Naive thymus-derived CD4-positive, alpha-beta T cell (primary cell): ENCODE measurements at regions not wholly inside any gene's neighbourhood (a gene's known extent, or its start where the extent isn't known, plus 50 kb on each side); places are given as distances from the start of the nearest gene placed in this dataset.

ENCODE experiments used
- ATAC-seq: fragments of 150-1000 bp; cut with Tn5 transposase; 2 replicates; pipeline ENCODE4 v1.10.0; 2021; ENCODE audit warnings: mild to moderate bottlenecking, moderate library complexity
- CTCF ChIA-PET: fragments of 350-600 bp; sonication (Branson Sonifier 250); formaldehyde crosslinking; loops from one replicate; lab custom pipeline; 2021; ENCODE audit warnings: antibody characterized with exemption; lab: Charles Lee
- POLR2A ChIA-PET: fragments of 350-600 bp; sonication (Branson Sonifier 250); formaldehyde crosslinking; loops from one replicate; lab custom pipeline; 2021; ENCODE audit warnings: antibody characterized with exemption, inconsistent platforms; lab: Charles Lee
- DNase-seq, 9 donors: peaks; one replicate each; pipeline versions ENCODE4 v3.0.0 to v3.0.0-alpha.2; 2020 to 2022; ENCODE audit warnings: mixed read lengths in 1 of 9
- H3K27ac ChIP-seq: one replicate; pipeline ENCODE4 v1.7.0; 2013; ENCODE audit warnings: mild to moderate bottlenecking, low read depth, low read length, moderate library complexity
- H3K27me3 ChIP-seq, 2 donors: one replicate each; pipeline ENCODE4 v1.7.0; 2013; ENCODE audit warnings: low read length in 2 of 2, mild to moderate bottlenecking in 2 of 2, moderate library complexity in 2 of 2; ENCODE audit not compliant: control insufficient read depth in 2 of 2, insufficient read depth in 2 of 2
- H3K36me3 ChIP-seq, 3 experiments: 1 replicate in 2 of 3; 2 replicates in 1 of 3; pipeline ENCODE4 v1.7.0; 2013; ENCODE audit warnings: low read length in 3 of 3, mild to moderate bottlenecking in 3 of 3, moderate library complexity in 1 of 3; ENCODE audit not compliant: insufficient read depth in 3 of 3, control insufficient read depth in 2 of 3
- H3K4me1 ChIP-seq, 2 donors: one replicate each; pipeline ENCODE4 v1.7.0; 2013; ENCODE audit warnings: low read length in 2 of 2, mild to moderate bottlenecking in 2 of 2, moderate library complexity in 1 of 2; ENCODE audit not compliant: control insufficient read depth in 2 of 2, insufficient read depth in 2 of 2
- H3K4me3 ChIP-seq: 2 replicates; pipeline ENCODE4 v1.7.0; 2013; ENCODE audit warnings: mild to moderate bottlenecking, low read length
- H3K9me3 ChIP-seq, 3 experiments: 1 replicate in 2 of 3; 2 replicates in 1 of 3; pipeline ENCODE4 v1.7.0; 2013; ENCODE audit warnings: low read length in 3 of 3; ENCODE audit not compliant: control insufficient read depth in 2 of 3
- H3K27ac Mint-ChIP-seq, 9 donors: one replicate each; pipeline ENCODE4 v1.8.0; 2020 to 2022; ENCODE audit warnings: mixed read lengths in 9 of 9, mild to moderate bottlenecking in 8 of 9, moderate library complexity in 5 of 9, inconsistent platforms in 2 of 9
- H3K27me3 Mint-ChIP-seq, 5 donors: one replicate each; pipeline ENCODE4 v1.8.0; 2021 to 2022; ENCODE audit warnings: mixed read lengths in 5 of 5, mild to moderate bottlenecking in 1 of 5
- H3K36me3 Mint-ChIP-seq, 5 donors: one replicate each; pipeline ENCODE4 v1.8.0; 2020 to 2022; ENCODE audit warnings: mixed read lengths in 5 of 5, mild to moderate bottlenecking in 3 of 5, inconsistent platforms in 1 of 5
- H3K4me1 Mint-ChIP-seq, 7 donors: one replicate each; pipeline ENCODE4 v1.8.0; 2020 to 2022; ENCODE audit warnings: mixed read lengths in 7 of 7, mild to moderate bottlenecking in 3 of 7, inconsistent platforms in 1 of 7
- H3K4me3 Mint-ChIP-seq, 10 donors: one replicate each; pipeline ENCODE4 v1.8.0; 2020 to 2022; ENCODE audit warnings: mild to moderate bottlenecking in 10 of 10, mixed read lengths in 10 of 10, moderate library complexity in 6 of 10, inconsistent platforms in 2 of 10
- H3K9me3 Mint-ChIP-seq, 11 donors: one replicate each; pipeline ENCODE4 v1.8.0; 2020 to 2022; ENCODE audit warnings: mixed read lengths in 11 of 11, mild to moderate bottlenecking in 4 of 11, inconsistent platforms in 1 of 11, moderate library complexity in 1 of 11
- intact Hi-C, 2 donors: fragments of 100-400 bp; cut with micrococcal nuclease; formaldehyde crosslinking; loops; one replicate each; pipeline ENCODE4 v1.15.1; 2023

GRCh38 chr1:96515925-96516324 is 205.7 kb upstream of the PTBP2 start:
- Histone ChIP-seq H3K4me1 (no peaks in the 10 kb centered on the region), H3K27me3 (no peaks in the 10 kb centered on the region), H3K27ac (no peak overlapping the region), H3K9me3 (no peaks in the 10 kb centered on the region), H3K4me3 (no peak overlapping the region), H3K36me3 (no peaks in the 10 kb centered on the region)
- H3K27ac Mint-ChIP-seq = no peak overlapping the region
- H3K4me1 Mint-ChIP-seq = no peaks in the 10 kb centered on the region
- peaks cover 0 to 14% (median 0%) of the 10 kb centered on the region in 5 donors for H3K27me3 Mint-ChIP-seq
- H3K4me3 Mint-ChIP-seq = no peak overlapping the region
- no peak for DNase-seq
- intact Hi-C loops = no loop called here
- POLR2A ChIA-PET = no interaction called here
- H3K36me3 Mint-ChIP-seq = no peaks in the 10 kb centered on the region
- CTCF ChIA-PET = no interaction called here
- H3K9me3 Mint-ChIP-seq = peaks cover 0 to 2% (median 0%) of the 10 kb centered on the region in 11 donors
- no peak for ATAC-seq

GRCh38 chr1:96519851-96520578 is 201.6 kb upstream of the PTBP2 start:
- no peak overlapping the region for H3K4me3 Mint-ChIP-seq
- peaks cover 0 to 14% (median 2%) of the 10 kb centered on the region in 5 donors for H3K27me3 Mint-ChIP-seq
- Histone ChIP-seq H3K9me3 (no peaks in the 10 kb centered on the region), H3K36me3 (no peaks in the 10 kb centered on the region), H3K27me3 (no peaks in the 10 kb centered on the region), H3K4me1 (no peaks in the 10 kb centered on the region), H3K27ac (no peak overlapping the region), H3K4me3 (no peak overlapping the region)
- H3K27ac Mint-ChIP-seq = no peak overlapping the region
- DNase-seq (no peak), ATAC-seq (no peak)
- ChIA-PET POLR2A (no interaction called here), CTCF (no interaction called here)
- intact Hi-C loops = no loop called here
- no peaks in the 10 kb centered on the region for H3K4me1 Mint-ChIP-seq
- H3K36me3 Mint-ChIP-seq = no peaks in the 10 kb centered on the region
- peaks cover 0 to 1% (median 0%) of the 10 kb centered on the region in 11 donors for H3K9me3 Mint-ChIP-seq

- intact Hi-C loops = no loop called here
- ChIA-PET CTCF (no interaction called here), POLR2A (no interaction called here)
- no peaks in the 10 kb centered on the region for H3K27me3 ChIP-seq
- no peak overlapping the region for H3K27ac Mint-ChIP-seq
- no peak for ATAC-seq
- no peak overlapping the region for H3K4me3 Mint-ChIP-seq
- H3K27me3 Mint-ChIP-seq = peaks cover 0 to 9% (median 2%) of the 10 kb centered on the region in 5 donors
- no peak for DNase-seq
- no peaks in the 10 kb centered on the region for H3K9me3 ChIP-seq
- H3K27ac ChIP-seq = no peak overlapping the region
- no peak overlapping the region for H3K4me3 ChIP-seq
- H3K36me3 Mint-ChIP-seq = no peaks in the 10 kb centered on the region
- no peaks in the 10 kb centered on the region for H3K36me3 ChIP-seq
- no peaks in the 10 kb centered on the region for H3K4me1 Mint-ChIP-seq
- peaks cover 0 to 1% (median 0%) of the 10 kb centered on the region in 11 donors for H3K9me3 Mint-ChIP-seq
- H3K4me1 ChIP-seq = no peaks in the 10 kb centered on the region
Measured at GRCh38 chr1:96520579-96520947, 201.0 kb upstream of the PTBP2 start.

- peaks cover 0 to 1% (median 0%) of the 10 kb centered on the region in 11 donors for H3K9me3 Mint-ChIP-seq
- ATAC-seq = no peak
- ChIA-PET POLR2A (no interaction called here), CTCF (no interaction called here)
- intact Hi-C loops = no loop called here
- Histone ChIP-seq H3K27me3 (no peaks in the 10 kb centered on the region), H3K4me3 (no peak overlapping the region), H3K27ac (no peak overlapping the region), H3K4me1 (no peaks in the 10 kb centered on the region), H3K9me3 (no peaks in the 10 kb centered on the region), H3K36me3 (no peaks in the 10 kb centered on the region)
- no peaks in the 10 kb centered on the region for H3K4me1 Mint-ChIP-seq
- H3K27me3 Mint-ChIP-seq = peaks cover 0 to 9% (median 2%) of the 10 kb centered on the region in 5 donors
- DNase-seq = no peak
- no peak overlapping the region for H3K4me3 Mint-ChIP-seq
- no peaks in the 10 kb centered on the region for H3K36me3 Mint-ChIP-seq
- H3K27ac Mint-ChIP-seq = no peak overlapping the region
Measured at GRCh38 chr1:96521010-96521409, 200.6 kb upstream of the PTBP2 start.

- no peak for ATAC-seq
- no peak overlapping the region for H3K4me3 ChIP-seq
- intact Hi-C loops = no loop called here
- Mint-ChIP-seq H3K4me1 (no peaks in the 10 kb centered on the region), H3K9me3 (peaks cover 0 to 8% (median 0%) of the 10 kb centered on the region in 11 donors), H3K27ac (no peak overlapping the region), H3K27me3 (peaks cover 0 to 9% (median 2%) of the 10 kb centered on the region in 5 donors), H3K36me3 (no peaks in the 10 kb centered on the region), H3K4me3 (no peak overlapping the region)
- H3K27ac ChIP-seq = no peak overlapping the region
- H3K9me3 ChIP-seq = no peaks in the 10 kb centered on the region
- ChIA-PET CTCF (no interaction called here), POLR2A (interaction anchor here (0.6 kb wide), 1 partner anchor 14 kb away, joined by 4 read pairs; no protein-coding TSS in a partner anchor)
- H3K36me3 ChIP-seq = no peaks in the 10 kb centered on the region
- DNase-seq = no peak
- no peaks in the 10 kb centered on the region for H3K4me1 ChIP-seq
- no peaks in the 10 kb centered on the region for H3K27me3 ChIP-seq
Measured at GRCh38 chr1:96521994-96522760, 199.4 kb upstream of the PTBP2 start.

GRCh38 chr1:96522927-96523326 is 198.7 kb upstream of the PTBP2 start:
- CTCF ChIA-PET = no interaction called here
- Histone ChIP-seq H3K27me3 (no peaks in the 10 kb centered on the region), H3K4me3 (no peak overlapping the region), H3K4me1 (no peaks in the 10 kb centered on the region), H3K36me3 (no peaks in the 10 kb centered on the region), H3K9me3 (no peaks in the 10 kb centered on the region), H3K27ac (no peak overlapping the region)
- Mint-ChIP-seq H3K4me1 (no peaks in the 10 kb centered on the region), H3K27ac (no peak overlapping the region), H3K36me3 (no peaks in the 10 kb centered on the region), H3K27me3 (peaks cover 0 to 9% (median 2%) of the 10 kb centered on the region in 5 donors), H3K9me3 (peaks cover 0 to 11% (median 4%) of the 10 kb centered on the region in 11 donors), H3K4me3 (no peak overlapping the region)
- ATAC-seq = no peak
- intact Hi-C loops = no loop called here
- DNase-seq = no peak
- POLR2A ChIA-PET = no interaction called here
